ENCODE measurements at regions not wholly inside any gene's neighbourhood (a gene's known extent, or its start where the extent isn't known, plus 50 kb on each side); places are given as distances from the start of the nearest gene placed in this dataset.

DNA sequence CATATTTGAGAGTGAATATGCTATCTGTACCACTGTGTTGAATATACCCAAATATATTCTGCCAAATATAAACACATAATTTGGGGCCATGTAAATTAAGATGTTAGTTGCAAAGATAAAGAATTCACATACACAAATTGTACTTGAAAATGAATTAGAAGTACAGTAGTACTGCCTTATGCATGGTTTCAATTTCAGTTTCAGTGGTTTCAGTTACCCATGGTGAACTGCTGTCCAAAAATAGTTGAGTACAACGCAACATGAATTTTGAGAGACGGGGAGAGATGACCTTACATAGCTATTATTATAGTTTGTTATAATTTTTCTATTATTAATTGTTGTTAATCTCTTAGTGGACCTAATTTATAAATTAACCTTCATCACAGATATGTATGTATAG, 1313.0 kb upstream of the FAM98A start (continued):
- TF ChIP-seq, protein P1, sequence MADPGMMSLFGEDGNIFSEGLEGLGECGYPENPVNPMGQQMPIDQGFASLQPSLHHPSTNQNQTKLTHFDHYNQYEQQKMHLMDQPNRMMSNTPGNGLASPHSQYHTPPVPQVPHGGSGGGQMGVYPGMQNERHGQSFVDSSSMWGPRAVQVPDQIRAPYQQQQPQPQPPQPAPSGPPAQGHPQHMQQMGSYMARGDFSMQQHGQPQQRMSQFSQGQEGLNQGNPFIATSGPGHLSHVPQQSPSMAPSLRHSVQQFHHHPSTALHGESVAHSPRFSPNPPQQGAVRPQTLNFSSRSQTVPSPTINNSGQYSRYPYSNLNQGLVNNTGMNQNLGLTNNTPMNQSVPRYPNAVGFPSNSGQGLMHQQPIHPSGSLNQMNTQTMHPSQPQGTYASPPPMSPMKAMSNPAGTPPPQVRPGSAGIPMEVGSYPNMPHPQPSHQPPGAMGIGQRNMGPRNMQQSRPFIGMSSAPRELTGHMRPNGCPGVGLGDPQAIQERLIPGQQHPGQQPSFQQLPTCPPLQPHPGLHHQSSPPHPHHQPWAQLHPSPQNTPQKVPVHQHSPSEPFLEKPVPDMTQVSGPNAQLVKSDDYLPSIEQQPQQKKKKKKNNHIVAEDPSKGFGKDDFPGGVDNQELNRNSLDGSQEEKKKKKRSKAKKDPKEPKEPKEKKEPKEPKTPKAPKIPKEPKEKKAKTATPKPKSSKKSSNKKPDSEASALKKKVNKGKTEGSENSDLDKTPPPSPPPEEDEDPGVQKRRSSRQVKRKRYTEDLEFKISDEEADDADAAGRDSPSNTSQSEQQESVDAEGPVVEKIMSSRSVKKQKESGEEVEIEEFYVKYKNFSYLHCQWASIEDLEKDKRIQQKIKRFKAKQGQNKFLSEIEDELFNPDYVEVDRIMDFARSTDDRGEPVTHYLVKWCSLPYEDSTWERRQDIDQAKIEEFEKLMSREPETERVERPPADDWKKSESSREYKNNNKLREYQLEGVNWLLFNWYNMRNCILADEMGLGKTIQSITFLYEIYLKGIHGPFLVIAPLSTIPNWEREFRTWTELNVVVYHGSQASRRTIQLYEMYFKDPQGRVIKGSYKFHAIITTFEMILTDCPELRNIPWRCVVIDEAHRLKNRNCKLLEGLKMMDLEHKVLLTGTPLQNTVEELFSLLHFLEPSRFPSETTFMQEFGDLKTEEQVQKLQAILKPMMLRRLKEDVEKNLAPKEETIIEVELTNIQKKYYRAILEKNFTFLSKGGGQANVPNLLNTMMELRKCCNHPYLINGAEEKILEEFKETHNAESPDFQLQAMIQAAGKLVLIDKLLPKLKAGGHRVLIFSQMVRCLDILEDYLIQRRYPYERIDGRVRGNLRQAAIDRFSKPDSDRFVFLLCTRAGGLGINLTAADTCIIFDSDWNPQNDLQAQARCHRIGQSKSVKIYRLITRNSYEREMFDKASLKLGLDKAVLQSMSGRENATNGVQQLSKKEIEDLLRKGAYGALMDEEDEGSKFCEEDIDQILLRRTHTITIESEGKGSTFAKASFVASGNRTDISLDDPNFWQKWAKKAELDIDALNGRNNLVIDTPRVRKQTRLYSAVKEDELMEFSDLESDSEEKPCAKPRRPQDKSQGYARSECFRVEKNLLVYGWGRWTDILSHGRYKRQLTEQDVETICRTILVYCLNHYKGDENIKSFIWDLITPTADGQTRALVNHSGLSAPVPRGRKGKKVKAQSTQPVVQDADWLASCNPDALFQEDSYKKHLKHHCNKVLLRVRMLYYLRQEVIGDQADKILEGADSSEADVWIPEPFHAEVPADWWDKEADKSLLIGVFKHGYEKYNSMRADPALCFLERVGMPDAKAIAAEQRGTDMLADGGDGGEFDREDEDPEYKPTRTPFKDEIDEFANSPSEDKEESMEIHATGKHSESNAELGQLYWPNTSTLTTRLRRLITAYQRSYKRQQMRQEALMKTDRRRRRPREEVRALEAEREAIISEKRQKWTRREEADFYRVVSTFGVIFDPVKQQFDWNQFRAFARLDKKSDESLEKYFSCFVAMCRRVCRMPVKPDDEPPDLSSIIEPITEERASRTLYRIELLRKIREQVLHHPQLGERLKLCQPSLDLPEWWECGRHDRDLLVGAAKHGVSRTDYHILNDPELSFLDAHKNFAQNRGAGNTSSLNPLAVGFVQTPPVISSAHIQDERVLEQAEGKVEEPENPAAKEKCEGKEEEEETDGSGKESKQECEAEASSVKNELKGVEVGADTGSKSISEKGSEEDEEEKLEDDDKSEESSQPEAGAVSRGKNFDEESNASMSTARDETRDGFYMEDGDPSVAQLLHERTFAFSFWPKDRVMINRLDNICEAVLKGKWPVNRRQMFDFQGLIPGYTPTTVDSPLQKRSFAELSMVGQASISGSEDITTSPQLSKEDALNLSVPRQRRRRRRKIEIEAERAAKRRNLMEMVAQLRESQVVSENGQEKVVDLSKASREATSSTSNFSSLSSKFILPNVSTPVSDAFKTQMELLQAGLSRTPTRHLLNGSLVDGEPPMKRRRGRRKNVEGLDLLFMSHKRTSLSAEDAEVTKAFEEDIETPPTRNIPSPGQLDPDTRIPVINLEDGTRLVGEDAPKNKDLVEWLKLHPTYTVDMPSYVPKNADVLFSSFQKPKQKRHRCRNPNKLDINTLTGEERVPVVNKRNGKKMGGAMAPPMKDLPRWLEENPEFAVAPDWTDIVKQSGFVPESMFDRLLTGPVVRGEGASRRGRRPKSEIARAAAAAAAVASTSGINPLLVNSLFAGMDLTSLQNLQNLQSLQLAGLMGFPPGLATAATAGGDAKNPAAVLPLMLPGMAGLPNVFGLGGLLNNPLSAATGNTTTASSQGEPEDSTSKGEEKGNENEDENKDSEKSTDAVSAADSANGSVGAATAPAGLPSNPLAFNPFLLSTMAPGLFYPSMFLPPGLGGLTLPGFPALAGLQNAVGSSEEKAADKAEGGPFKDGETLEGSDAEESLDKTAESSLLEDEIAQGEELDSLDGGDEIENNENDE (IDR thresholded peaks at IDR 0.05; ENCODE audit: insufficient replicate concordance, low read length), result no peak
- TF ChIP-seq POU5F1 (IDR thresholded peaks at IDR 0.05; ENCODE audit: low read depth, low read length), result no peak
- TF ChIP-seq SP4 (IDR thresholded peaks at IDR 0.05; ENCODE audit: low read length), result no peak
- TF ChIP-seq RAD21 (IDR thresholded peaks at IDR 0.05 in 1 of 2, conservative IDR thresholded peaks at IDR 0.05 in 1 of 2; ENCODE audit: low read depth in 2 of 2, low read length in 2 of 2), result no peak
- no peak for TF ChIP-seq CREB1 (IDR thresholded peaks at IDR 0.05)
- no peak for TF ChIP-seq GABPA (IDR thresholded peaks at IDR 0.05; ENCODE audit: borderline replicate concordance, insufficient read depth, low read length)

Measured in H1 (cell line).